MM.1S (cell line): ENCODE measurements at regions not wholly inside any gene's neighbourhood (a gene's known extent, or its start where the extent isn't known, plus 50 kb on each side); places are given as distances from the start of the nearest gene placed in this dataset.
A peak's percentile ranks its signal among the peaks of the same experiment; 100 is the strongest.
"Not testable (repeated sequence)": the region's sequence is repeated elsewhere in the genome, so short reads cannot be mapped to it uniquely, and the experiment has no call there.

Experiments used
- DNase-seq: peaks from one replicate; pipeline ENCODE4 v3.0.0-alpha.2; 2015
- H2AFZ ChIP-seq: fragments of 300-600 bp; sonication (generic); 2 replicates; pipeline ENCODE4 v1.6.0; 2016; ENCODE audit warnings: antibody characterized with exemption, low read length
- H3F3A ChIP-seq: fragments of 300-600 bp; sonication (generic); 2 replicates; pipeline ENCODE4 v1.6.1; 2016; ENCODE audit warnings: mild to moderate bottlenecking, antibody characterized with exemption, low read length, moderate library complexity, mixed read lengths; ENCODE audit not compliant: insufficient read depth
- H3K27ac ChIP-seq: fragments of 300-600 bp; sonication (generic); 2 replicates; pipeline ENCODE4 v1.5.1; 2016; ENCODE audit warnings: mild to moderate bottlenecking, low read length
- H3K27me3 ChIP-seq: fragments of 300-600 bp; sonication (generic); replicated peaks from 2 replicates; pipeline ENCODE4 v1.6.0; 2016; ENCODE audit warnings: low read length; ENCODE audit not compliant: insufficient read depth
- H3K36me3 ChIP-seq: fragments of 300-600 bp; sonication (generic); replicated peaks from 2 replicates; pipeline ENCODE4 v1.6.1; 2016; ENCODE audit warnings: mild to moderate bottlenecking, low read length, mixed read lengths; ENCODE audit not compliant: insufficient read depth
- H3K4me1 ChIP-seq: fragments of 300-600 bp; sonication (generic); 2 replicates; pipeline ENCODE4 v1.6.1; 2016; ENCODE audit warnings: low read length, mixed read lengths
- H3K4me2 ChIP-seq: fragments of 300-600 bp; sonication (generic); 2 replicates; pipeline ENCODE4 v1.6.0; 2016; ENCODE audit warnings: low read depth, low read length
- H3K4me3 ChIP-seq: fragments of 300-600 bp; sonication (generic); 2 replicates; pipeline ENCODE4 v1.5.1; 2016; ENCODE audit warnings: low read length, mixed read lengths
- H3K79me2 ChIP-seq: fragments of 300-600 bp; sonication (generic); 2 replicates; pipeline ENCODE4 v1.6.1; 2016; ENCODE audit warnings: mixed run types, low read length, mixed read lengths
- H3K9ac ChIP-seq: fragments of 300-600 bp; sonication (generic); 2 replicates; pipeline ENCODE4 v1.6.1; 2016; ENCODE audit warnings: low read length, mixed read lengths
- H3K9me2 ChIP-seq: fragments of 300-600 bp; sonication (generic); replicated peaks from 2 replicates; pipeline ENCODE4 v1.6.1; 2016; ENCODE audit warnings: mild to moderate bottlenecking, low read length, mixed read lengths; ENCODE audit not compliant: insufficient read depth
- H3K9me3 ChIP-seq: fragments of 300-600 bp; sonication (generic); replicated peaks from 2 replicates; pipeline ENCODE4 v1.6.1; 2016; ENCODE audit warnings: mild to moderate bottlenecking, low read length, mixed read lengths; ENCODE audit not compliant: insufficient read depth
- H4K20me1 ChIP-seq: fragments of 300-600 bp; sonication (generic); 2 replicates; pipeline ENCODE4 v1.6.1; 2016; ENCODE audit warnings: mild to moderate bottlenecking, low read length, moderate library complexity, mixed read lengths; ENCODE audit not compliant: insufficient read depth
- CTCF ChIP-seq: fragments of 300-600 bp; sonication (generic); IDR thresholded peaks from 2 replicates; pipeline ENCODE4 v1.5.1; 2016; ENCODE audit warnings: antibody characterized with exemption, low read length, mixed read lengths
- EZH2 ChIP-seq: fragments of 300-600 bp; sonication (generic); optimal IDR thresholded peaks from 2 replicates; pipeline ENCODE3; 2017; ENCODE audit warnings: low read depth, mild to moderate bottlenecking, antibody characterized with exemption, low read length, mixed read lengths
- EZH2phosphoT487 ChIP-seq: fragments of 300-600 bp; sonication (generic); IDR thresholded peaks from 2 replicates; pipeline ENCODE4 v1.6.1; 2018; ENCODE audit warnings: antibody characterized with exemption, low read length

DNA sequence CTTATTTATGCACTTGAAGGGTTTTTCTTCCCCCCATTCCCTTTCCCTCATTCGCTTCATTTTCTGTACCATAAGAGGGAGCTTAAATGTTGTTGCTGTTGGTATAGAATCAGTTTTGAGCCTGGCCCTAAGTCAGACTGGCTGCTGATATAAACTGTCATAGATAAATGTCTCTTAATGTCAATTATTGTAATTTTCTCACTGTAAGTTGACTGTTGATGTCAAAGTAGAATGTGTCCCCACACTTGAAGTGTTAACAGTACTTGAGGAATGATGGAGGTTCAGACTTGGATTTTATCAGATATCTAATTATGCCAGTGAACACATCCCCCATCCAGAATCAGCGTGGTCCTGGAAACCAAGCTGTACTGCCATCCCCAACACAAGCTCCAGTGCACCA, 87.8 kb downstream of the PRR15 start:
- H4K20me1 ChIP-seq, result no peaks in the 10 kb centered on the region
- H3K27me3 ChIP-seq, result no peaks in the 10 kb centered on the region
- peaks cover 23% of the 10 kb centered on the region for H3K4me1 ChIP-seq
- no peak for TF ChIP-seq EZH2
- no peak for TF ChIP-seq EZH2phosphoT487
- TF ChIP-seq CTCF, result no peak
- H2AFZ ChIP-seq, result no peak overlapping the region
- H3K9me3 ChIP-seq, result no peaks in the 10 kb centered on the region
- H3K4me3 ChIP-seq, result no peak overlapping the region
- no peaks in the 10 kb centered on the region for H3K9me2 ChIP-seq
- H3K4me2 ChIP-seq, result no peak overlapping the region
- H3K9ac ChIP-seq, result no peak overlapping the region
- no peaks in the 10 kb centered on the region for H3K36me3 ChIP-seq
- H3K79me2 ChIP-seq, result peaks cover 74% of the 10 kb centered on the region
- H3K27ac ChIP-seq, result no peak overlapping the region
- DNase-seq, result no peak
- H3F3A ChIP-seq, result peaks cover 11% of the 10 kb centered on the region

DNA sequence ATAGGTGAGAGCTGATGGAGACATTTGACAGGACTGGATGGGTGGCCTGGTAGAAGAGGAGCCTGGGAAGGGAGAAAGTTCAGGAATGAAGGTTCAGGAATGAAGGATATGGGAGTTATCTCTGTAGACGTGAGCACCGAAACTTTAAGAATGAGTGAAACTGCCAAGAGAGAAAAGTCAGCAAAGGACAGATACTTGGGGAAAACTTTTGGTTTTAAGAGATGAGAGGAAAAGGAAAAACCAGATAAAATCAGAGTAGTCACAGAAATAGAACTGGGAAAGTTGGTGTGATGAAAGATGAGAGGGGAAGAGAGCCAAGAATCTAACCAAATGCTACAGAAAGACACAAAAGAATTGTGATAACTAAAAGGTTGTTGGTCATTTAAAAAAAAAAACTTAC, 88.9 kb downstream of the PRR15 start:
- DNase-seq, result no peak
- no peaks in the 10 kb centered on the region for H4K20me1 ChIP-seq
- no peaks in the 10 kb centered on the region for H3K27me3 ChIP-seq
- H3K4me1 ChIP-seq, result peaks cover 13% of the 10 kb centered on the region
- no peaks in the 10 kb centered on the region for H3K9me3 ChIP-seq
- no peak for TF ChIP-seq CTCF
- TF ChIP-seq EZH2, result no peak
- TF ChIP-seq EZH2phosphoT487, result no peak
- peaks cover 67% of the 10 kb centered on the region for H3K79me2 ChIP-seq
- no peak overlapping the region for H3K4me2 ChIP-seq
- H2AFZ ChIP-seq, result no peak overlapping the region
- H3F3A ChIP-seq, result peaks cover 19% of the 10 kb centered on the region
- no peak overlapping the region for H3K4me3 ChIP-seq
- no peaks in the 10 kb centered on the region for H3K36me3 ChIP-seq
- no peak overlapping the region for H3K9ac ChIP-seq
- no peak overlapping the region for H3K27ac ChIP-seq
- no peaks in the 10 kb centered on the region for H3K9me2 ChIP-seq

- Histone ChIP-seq H3K4me1 (peaks cover 11% of the 10 kb centered on the region), H3K79me2 (peaks cover 65% of the 10 kb centered on the region), H3F3A (peaks cover 30% of the 10 kb centered on the region)
- H3K27ac ChIP-seq, H3K9ac ChIP-seq, H3K27me3 ChIP-seq, H3K9me2 ChIP-seq, H3K4me3 ChIP-seq, H4K20me1 ChIP-seq, H3K36me3 ChIP-seq, H2AFZ ChIP-seq, H3K9me3 ChIP-seq, H3K4me2 ChIP-seq, DNase-seq: not testable (repeated sequence)
Measured at GRCh38 chr7:29654340-29654739, 90.7 kb downstream of the PRR15 start.

DNA sequence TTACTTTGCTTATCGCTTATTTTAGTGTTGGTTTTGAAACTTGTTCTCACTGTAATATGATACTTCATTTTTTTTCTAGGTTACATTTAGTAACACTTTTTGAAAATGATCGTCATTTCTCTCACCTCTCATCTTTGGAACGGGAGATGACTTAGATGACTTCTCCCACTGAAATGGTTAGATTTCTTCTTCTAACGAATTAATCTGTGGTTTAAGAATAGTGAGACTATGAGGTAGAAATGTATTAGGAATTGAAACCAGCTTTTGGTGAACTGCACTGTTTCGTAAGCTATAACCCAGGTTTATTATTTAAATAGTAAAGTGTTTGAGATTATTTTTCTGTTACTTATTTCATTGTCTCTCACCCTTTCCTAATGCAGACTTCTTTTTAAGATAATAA, 93.7 kb downstream of the PRR15 start:
- H3K4me2 ChIP-seq, result peak overlapping the region; percentile 51; the same call in 1 of the 2 replicates
- no peak overlapping the region for H2AFZ ChIP-seq
- peaks cover 61% of the 10 kb centered on the region for H3K79me2 ChIP-seq
- H3K9ac ChIP-seq, result peak overlapping the region; percentile 70
- H4K20me1 ChIP-seq, result no peaks in the 10 kb centered on the region
- H3K27me3 ChIP-seq, result no peaks in the 10 kb centered on the region
- H3K9me3 ChIP-seq, result no peaks in the 10 kb centered on the region
- peak overlapping the region; percentile 96 for H3K27ac ChIP-seq
- peak overlapping the region; percentile 41; the same call in 1 of the 2 replicates for H3K4me3 ChIP-seq
- TF ChIP-seq EZH2phosphoT487, result no peak
- no peak for TF ChIP-seq CTCF
- TF ChIP-seq EZH2, result no peak
- H3K36me3 ChIP-seq, result no peaks in the 10 kb centered on the region
- peaks cover 11% of the 10 kb centered on the region for H3K4me1 ChIP-seq
- H3F3A ChIP-seq, result peaks cover 30% of the 10 kb centered on the region
- DNase-seq, result peak; percentile 80
- no peaks in the 10 kb centered on the region for H3K9me2 ChIP-seq
